GM13976 (cell line): ENCODE measurements at regions not wholly inside any gene's neighbourhood (a gene's known extent, or its start where the extent isn't known, plus 50 kb on each side); places are given as distances from the start of the nearest gene placed in this dataset.

Experiments used
- DNase-seq: peaks from one replicate; pipeline ENCODE4 v3.0.0; 2012; ENCODE audit warnings: low spot score
- CTCF ChIP-seq: IDR thresholded peaks from 2 replicates; pipeline ENCODE4 v1.5.1; 2012; ENCODE audit warnings: borderline replicate concordance, mild to moderate bottlenecking; ENCODE audit not compliant: insufficient read depth; ENCODE audit errors: extremely low read depth, missing control alignments, control extremely low read depth
- in situ Hi-C: fragments of 300-500 bp; cut with MboI; formaldehyde crosslinking; loops from one replicate; pipeline ENCODE4 v1.12.0; 2022; ENCODE audit warnings: low sequenced_read_pairs, mixed read lengths, inconsistent platforms; ENCODE audit not compliant: unreplicated experiment

- no peak for TF ChIP-seq CTCF
- no peak for DNase-seq
- in situ Hi-C loops, result no loop called here
Observed at GRCh38 chr4:157792716-157793115, 380.1 kb downstream of the GASK1B start.

DNA sequence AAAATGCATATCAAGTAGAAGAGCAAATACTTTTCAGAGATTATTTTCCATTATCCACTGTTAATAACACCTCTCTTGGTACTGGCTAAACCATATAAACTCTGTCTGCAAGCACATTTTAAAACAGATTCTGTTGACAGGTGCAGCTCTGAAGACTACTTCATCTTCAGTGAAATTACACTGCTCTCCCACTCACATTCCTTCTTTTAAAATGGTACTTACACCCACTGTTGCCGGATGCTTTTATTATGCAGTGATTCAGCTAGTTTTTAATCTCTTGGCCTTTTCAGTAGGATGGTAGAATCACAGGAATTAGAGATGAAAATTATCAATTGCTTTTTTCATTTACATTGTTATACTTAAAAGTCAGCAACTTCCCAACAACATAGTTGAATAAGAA, 381.6 kb downstream of the GASK1B start:
- no peak for DNase-seq
- no peak for TF ChIP-seq CTCF
- in situ Hi-C loops, result no loop called here

- in situ Hi-C loops, result no loop called here
- TF ChIP-seq CTCF, result no peak
- no peak for DNase-seq
Observed at GRCh38 chr4:157787618-157788017, 385.2 kb downstream of the GASK1B start.

GRCh38 chr4:157781361-157781760, 391.5 kb downstream of the GASK1B start:
- no peak for TF ChIP-seq CTCF
- in situ Hi-C loops, result no loop called here
- no peak for DNase-seq

- DNase-seq, result no peak
- no peak for TF ChIP-seq CTCF
Observed at GRCh38 chr4:157779081-157779480, 393.7 kb downstream of the GASK1B start.

GRCh38 chr4:157776930-157777528, 395.8 kb downstream of the GASK1B start:
- TF ChIP-seq CTCF, result no peak
- in situ Hi-C loops, result no loop called here

More at GRCh38 chr4:157779081-157779480, 393.7 kb downstream of the GASK1B start:
- in situ Hi-C loops, result no loop called here

More at GRCh38 chr4:157776930-157777528, 395.8 kb downstream of the GASK1B start:
- DNase-seq, result no peak
